CD14-positive monocyte (primary cell): ENCODE measurements at regions not wholly inside any gene's neighbourhood (a gene's known extent, or its start where the extent isn't known, plus 50 kb on each side); places are given as distances from the start of the nearest gene placed in this dataset.

Source experiments
- DNase-seq, 3 donors: peaks; one replicate each; pipeline ENCODE4 v3.0.0-alpha.2; 2011 to 2022
- H2AFZ ChIP-seq: 2 replicates; pipeline ENCODE4 v1.6.0; 2012; ENCODE audit warnings: mild to moderate bottlenecking, low read depth, low read length, inconsistent platforms; ENCODE audit not compliant: insufficient read depth, poor library complexity, severe bottlenecking
- H3K27ac ChIP-seq, 2 donors: 1 replicate in 1 of 2; 2 replicates in 1 of 2; pipeline ENCODE4 v1.5.1; 2012 to 2013; ENCODE audit warnings: low read length in 2 of 2, control low read depth in 1 of 2, inconsistent platforms in 1 of 2, low read depth in 1 of 2, mild to moderate bottlenecking in 1 of 2
- H3K27me3 ChIP-seq, 2 donors: one replicate each; pipeline versions ENCODE4 v1.6.0 to v1.6.1; 2011 to 2013; ENCODE audit warnings: low read length in 2 of 2; ENCODE audit not compliant: control insufficient read depth in 2 of 2, insufficient read depth in 2 of 2
- H3K36me3 ChIP-seq, 2 donors: replicated peaks in 1 of 2; 1 replicate in 1 of 2; 2 replicates in 1 of 2; pipeline versions ENCODE4 v1.5.1 to v1.6.1; 2012 to 2013; ENCODE audit warnings: low read length in 2 of 2, control low read depth in 1 of 2, inconsistent platforms in 1 of 2, mild to moderate bottlenecking in 1 of 2; ENCODE audit not compliant: insufficient read depth in 2 of 2, control insufficient read depth in 1 of 2
- H3K4me1 ChIP-seq, 2 donors: 1 replicate in 1 of 2; 2 replicates in 1 of 2; pipeline versions ENCODE4 v1.5.1 to v1.6.1; 2012 to 2013; ENCODE audit warnings: low read length in 2 of 2, control low read depth in 1 of 2, inconsistent platforms in 1 of 2, mild to moderate bottlenecking in 1 of 2, moderate library complexity in 1 of 2; ENCODE audit not compliant: insufficient read depth in 2 of 2, control insufficient read depth in 1 of 2
- H3K4me2 ChIP-seq: replicated peaks from 2 replicates; pipeline ENCODE3; 2012; ENCODE audit warnings: low read length, moderate library complexity, mild to moderate bottlenecking; ENCODE audit not compliant: poor library complexity, severe bottlenecking; ENCODE audit errors: extremely low read depth
- H3K4me3 ChIP-seq, 3 experiments: fragments of 200-600 bp in 1 of 3; sonication (generic) in 1 of 3; replicated peaks in 1 of 3; 1 replicate in 2 of 3; 2 replicates in 1 of 3; pipeline ENCODE4 v1.5.1; 2011 to 2013; ENCODE audit warnings: low read length in 3 of 3, mild to moderate bottlenecking in 3 of 3, control low read depth in 2 of 3, low read depth in 2 of 3, inconsistent platforms in 1 of 3, moderate library complexity in 1 of 3
- H3K79me2 ChIP-seq: 2 replicates; pipeline ENCODE4 v1.6.0; 2012; ENCODE audit warnings: mild to moderate bottlenecking, control low read depth, inconsistent platforms, low read length, moderate library complexity; ENCODE audit not compliant: insufficient read depth
- H3K9ac ChIP-seq: 2 replicates; pipeline ENCODE4 v1.6.0; 2017; ENCODE audit warnings: low read length, mild to moderate bottlenecking; ENCODE audit not compliant: insufficient read depth, poor library complexity, severe bottlenecking
- H3K9me3 ChIP-seq, 2 donors: replicated peaks in 1 of 2; 1 replicate in 1 of 2; 2 replicates in 1 of 2; pipeline versions ENCODE4 v1.5.1 to v1.6.1; 2012 to 2013; ENCODE audit warnings: low read length in 2 of 2, control low read depth in 1 of 2; ENCODE audit not compliant: control insufficient read depth in 1 of 2, insufficient read depth in 1 of 2
- H4K20me1 ChIP-seq: 2 replicates; pipeline ENCODE4 v1.6.0; 2012; ENCODE audit warnings: mild to moderate bottlenecking, low read length, control low read depth, moderate library complexity; ENCODE audit not compliant: insufficient read depth
- H3K27ac Mint-ChIP-seq, 7 donors: one replicate each; pipeline ENCODE4 v1.8.0; 2020; ENCODE audit warnings: mild to moderate bottlenecking in 7 of 7, mixed read lengths in 7 of 7, moderate library complexity in 6 of 7, inconsistent platforms in 2 of 7
- H3K27me3 Mint-ChIP-seq, 3 donors: one replicate each; pipeline ENCODE4 v1.8.0; 2021 to 2022; ENCODE audit warnings: low read depth in 3 of 3, mild to moderate bottlenecking in 3 of 3, mixed read lengths in 3 of 3, moderate library complexity in 3 of 3, inconsistent platforms in 1 of 3
- H3K36me3 Mint-ChIP-seq, 2 donors: one replicate each; pipeline ENCODE4 v1.8.0; 2020; ENCODE audit warnings: mixed read lengths in 2 of 2, inconsistent platforms in 1 of 2, mild to moderate bottlenecking in 1 of 2
- H3K4me1 Mint-ChIP-seq: one replicate; pipeline ENCODE4 v1.8.0; 2020; ENCODE audit warnings: mild to moderate bottlenecking, mixed read lengths
- H3K4me3 Mint-ChIP-seq, 2 donors: one replicate each; pipeline ENCODE4 v1.8.0; 2020; ENCODE audit warnings: mild to moderate bottlenecking in 2 of 2, mixed read lengths in 2 of 2, moderate library complexity in 1 of 2
- H3K9me3 Mint-ChIP-seq, 7 donors: one replicate each; pipeline ENCODE4 v1.8.0; 2020 to 2022; ENCODE audit warnings: mixed read lengths in 7 of 7, mild to moderate bottlenecking in 6 of 7, moderate library complexity in 6 of 7, inconsistent platforms in 2 of 7
- WGBS: methylation state at CpG from one replicate; pipeline ENCODE4 v1.1.5; 2013; ENCODE audit warnings: missing lambda C conversion rate; ENCODE audit not compliant: insufficient coverage; 5-methylcytosine and 5-hydroxymethylcytosine counted together
- intact Hi-C, 2 donors: fragments of 100-400 bp; cut with micrococcal nuclease; formaldehyde crosslinking; loops; one replicate each; pipeline versions ENCODE4 v1.15.0 to v1.15.1; 2023
- TF ChIP-seq, protein P1 (sequence below): fragments of 200-600 bp; IDR thresholded peaks from one replicate; pipeline ENCODE4 v1.8.0; 2022; ENCODE audit warnings: antibody characterized with exemption, mild to moderate bottlenecking

- Histone ChIP-seq H3K4me3 (no peak overlapping the region), H2AFZ (no peak overlapping the region), H4K20me1 (no peaks in the 10 kb centered on the region), H3K4me2 (no peak overlapping the region), H3K27ac (no peak overlapping the region), H3K27me3 (no peaks in the 10 kb centered on the region), H3K79me2 (no peaks in the 10 kb centered on the region), H3K4me1 (no peaks in the 10 kb centered on the region), H3K36me3 (no peaks in the 10 kb centered on the region), H3K9me3 (no peaks in the 10 kb centered on the region), H3K9ac (no peak overlapping the region)
- TF ChIP-seq, protein P1, sequence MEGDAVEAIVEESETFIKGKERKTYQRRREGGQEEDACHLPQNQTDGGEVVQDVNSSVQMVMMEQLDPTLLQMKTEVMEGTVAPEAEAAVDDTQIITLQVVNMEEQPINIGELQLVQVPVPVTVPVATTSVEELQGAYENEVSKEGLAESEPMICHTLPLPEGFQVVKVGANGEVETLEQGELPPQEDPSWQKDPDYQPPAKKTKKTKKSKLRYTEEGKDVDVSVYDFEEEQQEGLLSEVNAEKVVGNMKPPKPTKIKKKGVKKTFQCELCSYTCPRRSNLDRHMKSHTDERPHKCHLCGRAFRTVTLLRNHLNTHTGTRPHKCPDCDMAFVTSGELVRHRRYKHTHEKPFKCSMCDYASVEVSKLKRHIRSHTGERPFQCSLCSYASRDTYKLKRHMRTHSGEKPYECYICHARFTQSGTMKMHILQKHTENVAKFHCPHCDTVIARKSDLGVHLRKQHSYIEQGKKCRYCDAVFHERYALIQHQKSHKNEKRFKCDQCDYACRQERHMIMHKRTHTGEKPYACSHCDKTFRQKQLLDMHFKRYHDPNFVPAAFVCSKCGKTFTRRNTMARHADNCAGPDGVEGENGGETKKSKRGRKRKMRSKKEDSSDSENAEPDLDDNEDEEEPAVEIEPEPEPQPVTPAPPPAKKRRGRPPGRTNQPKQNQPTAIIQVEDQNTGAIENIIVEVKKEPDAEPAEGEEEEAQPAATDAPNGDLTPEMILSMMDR, result no peak
- H3K4me3 Mint-ChIP-seq, result no peak overlapping the region
- no peak overlapping the region for H3K27ac Mint-ChIP-seq
- H3K36me3 Mint-ChIP-seq, result no peaks in the 10 kb centered on the region
- H3K4me1 Mint-ChIP-seq, result no peaks in the 10 kb centered on the region
- intact Hi-C loops, result loop anchor here in 1 of 2 donors (10.0 kb wide), 1 partner anchor 692 kb away; no protein-coding TSS in a partner anchor
- DNase-seq, result no peak
- peaks cover 0 to 4% (median 3%) of the 10 kb centered on the region in 3 donors for H3K27me3 Mint-ChIP-seq
- peaks cover 0 to 2% (median 0%) of the 10 kb centered on the region in 7 donors for H3K9me3 Mint-ChIP-seq
- WGBS, result 95% methylated on average over 4 of the region's 5 CpGs
Observed at GRCh38 chr2:42852798-42853197, 60.4 kb upstream of the HAAO start.

GRCh38 chr2:42851740-42852250 is 59.4 kb upstream of the HAAO start:
- H2AFZ ChIP-seq, result no peak overlapping the region
- no peaks in the 10 kb centered on the region for H3K4me1 ChIP-seq
- no peaks in the 10 kb centered on the region for H3K9me3 ChIP-seq
- 100% methylated on average over 2 of the region's 3 CpGs for WGBS
- Mint-ChIP-seq H3K27ac (no peak overlapping the region), H3K27me3 (peaks cover 0 to 2% (median 1%) of the 10 kb centered on the region in 3 donors), H3K4me3 (no peak overlapping the region), H3K36me3 (no peaks in the 10 kb centered on the region), H3K4me1 (no peaks in the 10 kb centered on the region), H3K9me3 (peaks cover 0 to 2% (median 0%) of the 10 kb centered on the region in 7 donors)
- no peaks in the 10 kb centered on the region for H3K36me3 ChIP-seq
- H3K4me3 ChIP-seq, result no peak overlapping the region
- no peak overlapping the region for H3K27ac ChIP-seq
- DNase-seq, result no peak
- no peaks in the 10 kb centered on the region for H3K79me2 ChIP-seq
- TF ChIP-seq, protein P1, result no peak
- H3K4me2 ChIP-seq, result no peak overlapping the region
- no peak overlapping the region for H3K9ac ChIP-seq
- intact Hi-C loops, result loop anchor here in 1 of 2 donors (10.0 kb wide), 1 partner anchor 693 kb away; no protein-coding TSS in a partner anchor
- no peaks in the 10 kb centered on the region for H4K20me1 ChIP-seq
- no peaks in the 10 kb centered on the region for H3K27me3 ChIP-seq
